ENCODE measurements at regions not wholly inside any gene's neighbourhood (a gene's known extent, or its start where the extent isn't known, plus 50 kb on each side); places are given as distances from the start of the nearest gene placed in this dataset.

- TF ChIP-seq CTCF (IDR thresholded peaks at IDR 0.05; ENCODE audit: low read depth, low read length) = no peak
- DNase-seq = no peak
- Histone ChIP-seq H3K9me3 (ENCODE audit: severe bottlenecking) (no peaks in the 10 kb centered on the region), H3K27me3 (ENCODE audit: insufficient read depth, low read depth, severe bottlenecking) (no peaks in the 10 kb centered on the region), H3K36me3 (no peaks in the 10 kb centered on the region), H3K4me3 (ENCODE audit: low read depth, low read length) (no peak overlapping the region), H3K27ac (no peak overlapping the region)
Observed at GRCh38 chr21:16309250-16309971, 579.6 kb downstream of the USP25 start.

- Histone ChIP-seq H3K36me3 (no peaks in the 10 kb centered on the region), H3K9me3 (ENCODE audit: severe bottlenecking) (no peaks in the 10 kb centered on the region), H3K27me3 (ENCODE audit: insufficient read depth, low read depth, severe bottlenecking) (no peaks in the 10 kb centered on the region), H3K4me3 (ENCODE audit: low read depth, low read length) (no peak overlapping the region), H3K27ac (no peak overlapping the region)
- no peak for DNase-seq
- TF ChIP-seq CTCF (IDR thresholded peaks at IDR 0.05; ENCODE audit: low read depth, low read length) = no peak
Observed at GRCh38 chr21:16310176-16310575, 580.4 kb downstream of the USP25 start.

GRCh38 chr21:16311229-16311628 lies 581.4 kb downstream of the USP25 start:
- H3K9me3 ChIP-seq (ENCODE audit: severe bottlenecking) = no peaks in the 10 kb centered on the region
- no peak for TF ChIP-seq CTCF (IDR thresholded peaks at IDR 0.05; ENCODE audit: low read depth, low read length)
- H3K4me3 ChIP-seq (ENCODE audit: low read depth, low read length) = no peak overlapping the region
- no peak for DNase-seq
- no peaks in the 10 kb centered on the region for H3K27me3 ChIP-seq (ENCODE audit: insufficient read depth, low read depth, severe bottlenecking)
- no peaks in the 10 kb centered on the region for H3K36me3 ChIP-seq
- no peak overlapping the region for H3K27ac ChIP-seq

- TF ChIP-seq CTCF (IDR thresholded peaks at IDR 0.05; ENCODE audit: low read depth, low read length) = no peak
- DNase-seq = no peak
- H3K9me3 ChIP-seq (ENCODE audit: severe bottlenecking) = no peaks in the 10 kb centered on the region
- no peaks in the 10 kb centered on the region for H3K27me3 ChIP-seq (ENCODE audit: insufficient read depth, low read depth, severe bottlenecking)
- no peak overlapping the region for H3K4me3 ChIP-seq (ENCODE audit: low read depth, low read length)
- H3K27ac ChIP-seq = no peak overlapping the region
- no peaks in the 10 kb centered on the region for H3K36me3 ChIP-seq
Observed at GRCh38 chr21:16312321-16312720, 582.5 kb downstream of the USP25 start.

GRCh38 chr21:16315223-16315622 lies 585.4 kb downstream of the USP25 start:
- no peak overlapping the region for H3K27ac ChIP-seq
- no peaks in the 10 kb centered on the region for H3K27me3 ChIP-seq (ENCODE audit: insufficient read depth, low read depth, severe bottlenecking)
- DNase-seq = no peak
- H3K9me3 ChIP-seq (ENCODE audit: severe bottlenecking) = no peaks in the 10 kb centered on the region
- TF ChIP-seq CTCF (IDR thresholded peaks at IDR 0.05; ENCODE audit: low read depth, low read length) = no peak
- H3K36me3 ChIP-seq = no peaks in the 10 kb centered on the region
- H3K4me3 ChIP-seq (ENCODE audit: low read depth, low read length) = no peak overlapping the region
